ENCODE measurements at regions not wholly inside any gene's neighbourhood (a gene's known extent, or its start where the extent isn't known, plus 50 kb on each side); places are given as distances from the start of the nearest gene placed in this dataset.

DNA sequence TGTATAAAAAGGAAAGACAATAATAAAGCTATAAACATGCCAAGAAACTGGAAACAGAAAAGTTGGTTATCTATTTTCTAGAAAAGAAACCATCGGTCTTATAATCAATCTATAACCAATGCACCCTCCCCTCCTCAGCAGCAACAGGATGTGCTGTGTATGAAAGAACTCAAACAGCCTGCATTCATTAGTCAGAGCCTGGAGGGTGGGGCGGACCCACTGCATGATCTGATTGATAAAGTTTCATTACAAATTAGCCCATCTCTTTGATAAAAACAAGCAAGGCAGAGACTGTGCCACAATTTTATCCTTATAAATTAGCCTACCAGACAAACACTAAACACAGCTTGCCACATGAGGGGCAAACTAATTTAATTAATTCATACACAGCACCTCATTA lies 448.1 kb downstream of the BCAT1 start:
- TF ChIP-seq, protein P1, sequence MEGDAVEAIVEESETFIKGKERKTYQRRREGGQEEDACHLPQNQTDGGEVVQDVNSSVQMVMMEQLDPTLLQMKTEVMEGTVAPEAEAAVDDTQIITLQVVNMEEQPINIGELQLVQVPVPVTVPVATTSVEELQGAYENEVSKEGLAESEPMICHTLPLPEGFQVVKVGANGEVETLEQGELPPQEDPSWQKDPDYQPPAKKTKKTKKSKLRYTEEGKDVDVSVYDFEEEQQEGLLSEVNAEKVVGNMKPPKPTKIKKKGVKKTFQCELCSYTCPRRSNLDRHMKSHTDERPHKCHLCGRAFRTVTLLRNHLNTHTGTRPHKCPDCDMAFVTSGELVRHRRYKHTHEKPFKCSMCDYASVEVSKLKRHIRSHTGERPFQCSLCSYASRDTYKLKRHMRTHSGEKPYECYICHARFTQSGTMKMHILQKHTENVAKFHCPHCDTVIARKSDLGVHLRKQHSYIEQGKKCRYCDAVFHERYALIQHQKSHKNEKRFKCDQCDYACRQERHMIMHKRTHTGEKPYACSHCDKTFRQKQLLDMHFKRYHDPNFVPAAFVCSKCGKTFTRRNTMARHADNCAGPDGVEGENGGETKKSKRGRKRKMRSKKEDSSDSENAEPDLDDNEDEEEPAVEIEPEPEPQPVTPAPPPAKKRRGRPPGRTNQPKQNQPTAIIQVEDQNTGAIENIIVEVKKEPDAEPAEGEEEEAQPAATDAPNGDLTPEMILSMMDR (IDR thresholded peaks at IDR 0.05), result no peak
- TF ChIP-seq TCF7L2 (IDR thresholded peaks at IDR 0.05; ENCODE audit: low read depth, low read length), result no peak
- no peak for TF ChIP-seq POLR2AphosphoS5 (IDR thresholded peaks at IDR 0.05; ENCODE audit: low read depth, low read length)

Data from Panc1 (cell line).